Endodermal cell (in vitro differentiated cells): ENCODE measurements at regions not wholly inside any gene's neighbourhood (a gene's known extent, or its start where the extent isn't known, plus 50 kb on each side); places are given as distances from the start of the nearest gene placed in this dataset.

Experiments
- DNase-seq: peaks from one replicate; pipeline ENCODE4 v3.0.0-alpha.2; 2017
- H3K27ac ChIP-seq: 2 replicates; pipeline ENCODE4 v1.5.1; 2013; ENCODE audit warnings: mild to moderate bottlenecking, low read depth, low read length, moderate library complexity
- H3K27me3 ChIP-seq: 2 replicates; pipeline ENCODE4 v1.6.1; 2013; ENCODE audit warnings: mild to moderate bottlenecking, low read length, moderate library complexity; ENCODE audit not compliant: insufficient read depth, control insufficient read depth, poor library complexity, severe bottlenecking
- H3K36me3 ChIP-seq: 2 replicates; pipeline ENCODE4 v1.7.0; 2013; ENCODE audit warnings: mild to moderate bottlenecking, low read length, moderate library complexity; ENCODE audit not compliant: control insufficient read depth, insufficient read depth
- H3K4me1 ChIP-seq: one replicate; pipeline ENCODE4 v1.7.0; 2013; ENCODE audit warnings: low read length; ENCODE audit not compliant: control insufficient read depth, insufficient read depth
- H3K4me3 ChIP-seq: 2 replicates; pipeline ENCODE4 v1.5.1; 2013; ENCODE audit warnings: mild to moderate bottlenecking, low read length, moderate library complexity
- H3K9ac ChIP-seq: 2 replicates; pipeline ENCODE4 v1.6.1; 2013; ENCODE audit warnings: mild to moderate bottlenecking, low read length, moderate library complexity; ENCODE audit not compliant: poor library complexity, severe bottlenecking; ENCODE audit errors: extremely low read depth
- H3K9me3 ChIP-seq: 2 replicates; pipeline ENCODE4 v1.6.1; 2013; ENCODE audit warnings: mild to moderate bottlenecking, low read length, moderate library complexity; ENCODE audit not compliant: control insufficient read depth
- H3K27ac Mint-ChIP-seq: 2 replicates; pipeline ENCODE4 v1.8.0; 2020; ENCODE audit warnings: mixed read lengths
- H3K27me3 Mint-ChIP-seq: 2 replicates; pipeline ENCODE4 v1.8.0; 2021; ENCODE audit warnings: mild to moderate bottlenecking, mixed read lengths; ENCODE audit not compliant: insufficient read depth
- H3K36me3 Mint-ChIP-seq: 2 replicates; pipeline ENCODE4 v1.8.0; 2020; ENCODE audit warnings: low read depth, mixed read lengths
- H3K4me1 Mint-ChIP-seq: 2 replicates; pipeline ENCODE4 v1.8.0; 2020; ENCODE audit warnings: mixed read lengths
- H3K4me3 Mint-ChIP-seq: 2 replicates; pipeline ENCODE4 v1.8.0; 2020; ENCODE audit warnings: mild to moderate bottlenecking, moderate library complexity, mixed read lengths
- H3K9me3 Mint-ChIP-seq: 2 replicates; pipeline ENCODE4 v1.8.0; 2020; ENCODE audit warnings: mild to moderate bottlenecking, mixed read lengths
- WGBS, 2 experiments: methylation state at CpG; one replicate each; pipeline versions ENCODE4 v1.1.5 to v1.1.7; 2013; ENCODE audit warnings: missing lambda C conversion rate in 2 of 2, mixed read lengths in 1 of 2; ENCODE audit not compliant: insufficient coverage in 1 of 2, insufficient read length in 1 of 2; 5-methylcytosine and 5-hydroxymethylcytosine counted together
- TF ChIP-seq, protein P1 (sequence below): fragments of 200-600 bp; sonication (generic); conservative IDR thresholded peaks from 2 replicates; pipeline ENCODE4 v1.5.0; 2021; ENCODE audit warnings: antibody characterized with exemption, mild to moderate bottlenecking

DNA sequence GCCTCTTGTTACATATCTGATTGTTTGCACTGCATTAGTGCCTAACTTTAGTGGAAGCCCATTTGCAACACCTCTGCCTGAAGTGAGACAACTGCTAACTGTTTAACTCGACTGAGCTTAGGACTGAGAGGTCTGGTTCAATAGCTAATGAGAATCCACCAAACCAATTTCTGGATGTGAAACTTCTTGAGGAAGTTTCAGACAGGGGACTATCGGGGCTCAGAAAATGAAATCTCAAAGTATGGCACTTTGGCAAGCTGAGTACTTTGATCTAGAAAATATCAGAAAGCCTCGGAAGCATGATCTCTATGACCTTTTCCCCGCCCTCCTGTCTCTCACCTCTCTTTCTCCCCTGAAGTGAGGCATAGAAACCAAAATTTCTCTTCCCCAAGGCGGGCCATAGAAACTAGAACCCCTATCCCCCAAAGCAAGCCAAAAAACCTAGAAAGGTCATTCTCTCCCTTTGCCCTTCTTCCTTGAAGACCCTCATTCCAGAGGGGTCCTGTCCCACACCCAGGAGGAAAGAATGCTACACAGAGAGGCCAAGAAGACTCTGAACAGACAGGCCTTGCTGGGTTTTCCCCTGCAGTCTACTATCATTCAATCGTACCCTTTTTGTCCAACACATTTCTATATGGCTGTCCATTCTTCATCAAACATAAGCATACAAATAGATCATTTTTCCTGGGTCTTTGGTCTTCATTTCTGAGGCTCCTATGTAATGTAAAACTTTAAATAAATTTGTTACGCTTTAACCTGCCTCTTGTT is 69.6 kb upstream of the CREB1 start:
- no peak for DNase-seq
- Histone ChIP-seq H3K9ac (no peak overlapping the region), H3K36me3 (no peaks in the 10 kb centered on the region), H3K9me3 (no peaks in the 10 kb centered on the region), H3K27me3 (no peaks in the 10 kb centered on the region), H3K27ac (no peak overlapping the region), H3K4me3 (no peak overlapping the region), H3K4me1 (peaks cover 5% of the 10 kb centered on the region)
- peak overlapping the region; percentile 85 for H3K27ac Mint-ChIP-seq
- no peaks in the 10 kb centered on the region for H3K27me3 Mint-ChIP-seq
- H3K9me3 Mint-ChIP-seq = peaks cover 3% of the 10 kb centered on the region
- H3K4me3 Mint-ChIP-seq = no peak overlapping the region
- 66% methylated on average over 5 to 7 of the region's 7 CpGs for WGBS, 2 experiments
- peaks cover 18% of the 10 kb centered on the region for H3K4me1 Mint-ChIP-seq
- no peaks in the 10 kb centered on the region for H3K36me3 Mint-ChIP-seq
- TF ChIP-seq, protein P1, sequence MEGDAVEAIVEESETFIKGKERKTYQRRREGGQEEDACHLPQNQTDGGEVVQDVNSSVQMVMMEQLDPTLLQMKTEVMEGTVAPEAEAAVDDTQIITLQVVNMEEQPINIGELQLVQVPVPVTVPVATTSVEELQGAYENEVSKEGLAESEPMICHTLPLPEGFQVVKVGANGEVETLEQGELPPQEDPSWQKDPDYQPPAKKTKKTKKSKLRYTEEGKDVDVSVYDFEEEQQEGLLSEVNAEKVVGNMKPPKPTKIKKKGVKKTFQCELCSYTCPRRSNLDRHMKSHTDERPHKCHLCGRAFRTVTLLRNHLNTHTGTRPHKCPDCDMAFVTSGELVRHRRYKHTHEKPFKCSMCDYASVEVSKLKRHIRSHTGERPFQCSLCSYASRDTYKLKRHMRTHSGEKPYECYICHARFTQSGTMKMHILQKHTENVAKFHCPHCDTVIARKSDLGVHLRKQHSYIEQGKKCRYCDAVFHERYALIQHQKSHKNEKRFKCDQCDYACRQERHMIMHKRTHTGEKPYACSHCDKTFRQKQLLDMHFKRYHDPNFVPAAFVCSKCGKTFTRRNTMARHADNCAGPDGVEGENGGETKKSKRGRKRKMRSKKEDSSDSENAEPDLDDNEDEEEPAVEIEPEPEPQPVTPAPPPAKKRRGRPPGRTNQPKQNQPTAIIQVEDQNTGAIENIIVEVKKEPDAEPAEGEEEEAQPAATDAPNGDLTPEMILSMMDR = no peak

DNA sequence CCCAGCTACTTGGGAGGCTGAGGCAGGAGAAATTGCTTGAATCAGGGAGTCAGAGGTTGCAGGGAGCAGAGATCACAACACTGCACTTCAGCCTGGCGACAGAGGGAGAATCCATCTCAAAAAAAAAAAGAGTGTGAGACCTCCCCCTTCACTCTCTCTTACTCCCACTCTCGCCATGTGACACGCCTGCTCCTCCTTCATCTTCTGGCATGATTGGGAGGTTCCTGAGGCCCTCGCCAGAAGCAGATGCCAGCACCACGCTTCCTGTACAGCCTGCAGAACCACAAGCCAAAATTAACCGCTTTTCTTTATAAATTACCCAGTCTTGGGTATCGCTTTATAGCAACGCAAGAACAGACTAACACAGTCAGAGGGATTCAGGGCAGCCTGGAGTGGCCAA is 66.3 kb upstream of the CREB1 start:
- H3K4me3 Mint-ChIP-seq = no peak overlapping the region
- Histone ChIP-seq H3K4me1 (peaks cover 5% of the 10 kb centered on the region), H3K27ac (no peak overlapping the region), H3K4me3 (no peak overlapping the region), H3K9ac (no peak overlapping the region), H3K9me3 (no peaks in the 10 kb centered on the region), H3K36me3 (no peaks in the 10 kb centered on the region), H3K27me3 (no peaks in the 10 kb centered on the region)
- no peaks in the 10 kb centered on the region for H3K9me3 Mint-ChIP-seq
- H3K27ac Mint-ChIP-seq = no peak overlapping the region
- no peaks in the 10 kb centered on the region for H3K27me3 Mint-ChIP-seq
- TF ChIP-seq, protein P1 = no peak
- H3K4me1 Mint-ChIP-seq = peaks cover 32% of the 10 kb centered on the region
- DNase-seq = no peak
- WGBS, 2 experiments = 94 to 95% methylated on average over 8 of the region's 8 CpGs
- H3K36me3 Mint-ChIP-seq = no peaks in the 10 kb centered on the region

DNA sequence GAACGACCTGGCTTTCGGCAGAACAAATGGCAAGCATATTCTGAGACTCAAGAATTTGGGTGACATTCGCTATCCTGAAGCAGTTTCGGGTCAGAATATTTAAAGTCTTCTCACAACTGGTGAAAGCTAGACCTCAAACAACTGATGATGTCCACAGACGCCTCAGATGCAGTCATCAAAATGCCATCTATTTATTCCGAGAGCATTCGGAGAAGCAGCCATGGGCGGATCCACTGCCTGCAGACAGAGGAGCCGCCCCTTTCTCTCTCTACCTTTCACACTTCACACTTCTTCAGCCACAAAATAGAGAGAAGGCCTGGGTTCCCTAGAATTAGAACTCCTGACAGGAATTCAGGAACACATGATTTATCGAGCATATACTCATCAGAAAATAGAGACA is 65.8 kb upstream of the CREB1 start:
- Mint-ChIP-seq H3K36me3 (no peaks in the 10 kb centered on the region), H3K27ac (no peak overlapping the region), H3K4me1 (peaks cover 32% of the 10 kb centered on the region), H3K4me3 (no peak overlapping the region), H3K27me3 (no peaks in the 10 kb centered on the region), H3K9me3 (no peaks in the 10 kb centered on the region)
- Histone ChIP-seq H3K9ac (no peak overlapping the region), H3K27ac (no peak overlapping the region), H3K9me3 (no peaks in the 10 kb centered on the region), H3K4me3 (no peak overlapping the region), H3K4me1 (peaks cover 5% of the 10 kb centered on the region), H3K27me3 (no peaks in the 10 kb centered on the region), H3K36me3 (no peaks in the 10 kb centered on the region)
- WGBS, 2 experiments = 93 to 94% methylated on average over 8 to 10 of the region's 10 CpGs
- TF ChIP-seq, protein P1 = no peak
- DNase-seq = no peak
